Natural killer cell (primary cell): ENCODE measurements at regions not wholly inside any gene's neighbourhood (a gene's known extent, or its start where the extent isn't known, plus 50 kb on each side); places are given as distances from the start of the nearest gene placed in this dataset.

Source experiments
- ATAC-seq, 3 donors: fragments of 150-1000 bp in 2 of 3; fragments of 200-7000 bp in 1 of 3; cut with Tn5 transposase; 1 replicate in 1 of 3; 2 replicates in 2 of 3; pipeline ENCODE4 v1.10.0; 2021; ENCODE audit warnings: mild to moderate bottlenecking in 2 of 3, moderate library complexity in 2 of 3
- DNase-seq, 2 donors: peaks; one replicate each; pipeline versions ENCODE4 v3.0.0 to v3.0.0-alpha.2; 2013 to 2021; ENCODE audit warnings: mixed read lengths in 1 of 2
- H3K27ac ChIP-seq: one replicate; pipeline ENCODE4 v1.5.1; 2013; ENCODE audit warnings: mild to moderate bottlenecking, low read length
- H3K27me3 ChIP-seq: one replicate; pipeline ENCODE4 v1.6.1; 2013; ENCODE audit warnings: low read length; ENCODE audit not compliant: control insufficient read depth, insufficient read depth
- H3K36me3 ChIP-seq: one replicate; pipeline ENCODE4 v1.6.1; 2013; ENCODE audit warnings: low read length; ENCODE audit not compliant: control insufficient read depth, insufficient read depth
- H3K4me1 ChIP-seq: one replicate; pipeline ENCODE4 v1.6.1; 2013; ENCODE audit warnings: low read length; ENCODE audit not compliant: control insufficient read depth, insufficient read depth
- H3K4me3 ChIP-seq: one replicate; pipeline ENCODE4 v1.5.1; 2013; ENCODE audit warnings: low read length
- H3K9me3 ChIP-seq: one replicate; pipeline ENCODE4 v1.6.1; 2013; ENCODE audit warnings: low read length; ENCODE audit not compliant: control insufficient read depth, insufficient read depth
- H3K27ac Mint-ChIP-seq, 2 donors: one replicate each; pipeline ENCODE4 v1.8.0; 2022; ENCODE audit warnings: mild to moderate bottlenecking in 2 of 2, mixed read lengths in 2 of 2, moderate library complexity in 1 of 2
- H3K27me3 Mint-ChIP-seq, 2 donors: one replicate each; pipeline ENCODE4 v1.8.0; 2022; ENCODE audit warnings: low read depth in 2 of 2, mixed read lengths in 2 of 2
- H3K36me3 Mint-ChIP-seq: one replicate; pipeline ENCODE4 v1.8.0; 2022; ENCODE audit warnings: mixed read lengths
- H3K4me1 Mint-ChIP-seq, 2 donors: one replicate each; pipeline ENCODE4 v1.8.0; 2022; ENCODE audit warnings: mixed read lengths in 2 of 2
- H3K4me3 Mint-ChIP-seq: one replicate; pipeline ENCODE4 v1.8.0; 2022; ENCODE audit warnings: mild to moderate bottlenecking, moderate library complexity, mixed read lengths
- H3K9me3 Mint-ChIP-seq, 2 donors: one replicate each; pipeline ENCODE4 v1.8.0; 2022; ENCODE audit warnings: mixed read lengths in 2 of 2
- WGBS: methylation state at CpG from one replicate; pipeline ENCODE4 v1.1.7; 2013; ENCODE audit warnings: missing lambda C conversion rate; ENCODE audit not compliant: insufficient coverage; 5-methylcytosine and 5-hydroxymethylcytosine counted together
- intact Hi-C: fragments of 100-400 bp; cut with micrococcal nuclease; formaldehyde crosslinking; loops from one replicate; pipeline ENCODE4 v1.14.2; 2022
- TF ChIP-seq, protein P1 (sequence below): fragments of 200-600 bp; IDR thresholded peaks from one replicate; pipeline ENCODE4 v1.8.0; 2022; ENCODE audit warnings: antibody characterized with exemption

DNA sequence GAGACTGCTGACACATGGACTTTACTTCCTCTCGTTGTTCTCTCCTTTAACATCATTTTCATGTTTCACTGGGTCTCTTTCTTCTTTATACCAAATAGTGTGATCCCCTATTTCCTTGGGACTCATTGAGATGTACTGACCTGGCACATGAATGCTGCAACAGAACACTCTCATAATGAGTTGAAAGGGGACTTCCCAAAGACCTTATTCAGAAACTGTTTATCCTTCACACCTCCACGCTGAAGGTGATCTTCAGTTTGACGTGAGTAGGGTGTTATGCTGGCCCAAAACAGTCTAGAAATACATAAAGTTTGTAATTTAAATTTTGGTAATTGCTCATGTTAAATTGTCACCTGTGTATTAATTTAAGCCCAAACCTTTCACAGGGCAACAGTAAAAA is 1096.8 kb upstream of the GYPC start:
- 64% methylated on average over 2 of the region's 3 CpGs for WGBS
- intact Hi-C loops = no loop called here

DNA sequence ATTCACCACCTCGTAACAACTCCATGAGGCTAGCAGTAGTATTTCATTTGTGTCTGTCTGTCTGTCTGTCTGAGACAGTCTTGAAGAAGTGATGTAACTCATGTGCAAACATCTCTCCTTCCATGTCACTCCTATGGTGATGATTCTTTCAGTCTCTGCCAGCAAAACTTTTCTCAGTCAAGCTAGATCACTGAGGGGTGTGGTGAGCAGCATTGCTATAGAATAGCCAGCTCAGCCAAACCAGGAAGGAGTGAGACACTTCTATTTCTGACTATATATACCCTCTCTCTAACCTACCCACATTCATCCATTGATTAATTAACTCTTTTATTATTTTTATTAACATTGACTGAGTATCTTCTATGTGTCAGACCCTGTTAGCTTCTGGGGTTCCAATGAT is 1095.1 kb upstream of the GYPC start:
- ATAC-seq (no peak), DNase-seq (no peak)
- no peaks in the 10 kb centered on the region for H3K36me3 Mint-ChIP-seq
- H3K27me3 ChIP-seq = no peaks in the 10 kb centered on the region
- H3K4me3 ChIP-seq = no peak overlapping the region
- intact Hi-C loops = no loop called here
- H3K36me3 ChIP-seq = no peaks in the 10 kb centered on the region
- no peaks in the 10 kb centered on the region for H3K4me1 ChIP-seq
- peaks cover 12 to 14% of the 10 kb centered on the region in 2 donors for H3K9me3 Mint-ChIP-seq
- WGBS = no CpG with 5 or more reads among the region's 1 CpG
- H3K27me3 Mint-ChIP-seq = no peaks in the 10 kb centered on the region
- H3K9me3 ChIP-seq = peaks cover 3% of the 10 kb centered on the region
- no peaks in the 10 kb centered on the region for H3K4me1 Mint-ChIP-seq
- H3K27ac ChIP-seq = no peak overlapping the region
- H3K27ac Mint-ChIP-seq = no peak overlapping the region
- TF ChIP-seq, protein P1, sequence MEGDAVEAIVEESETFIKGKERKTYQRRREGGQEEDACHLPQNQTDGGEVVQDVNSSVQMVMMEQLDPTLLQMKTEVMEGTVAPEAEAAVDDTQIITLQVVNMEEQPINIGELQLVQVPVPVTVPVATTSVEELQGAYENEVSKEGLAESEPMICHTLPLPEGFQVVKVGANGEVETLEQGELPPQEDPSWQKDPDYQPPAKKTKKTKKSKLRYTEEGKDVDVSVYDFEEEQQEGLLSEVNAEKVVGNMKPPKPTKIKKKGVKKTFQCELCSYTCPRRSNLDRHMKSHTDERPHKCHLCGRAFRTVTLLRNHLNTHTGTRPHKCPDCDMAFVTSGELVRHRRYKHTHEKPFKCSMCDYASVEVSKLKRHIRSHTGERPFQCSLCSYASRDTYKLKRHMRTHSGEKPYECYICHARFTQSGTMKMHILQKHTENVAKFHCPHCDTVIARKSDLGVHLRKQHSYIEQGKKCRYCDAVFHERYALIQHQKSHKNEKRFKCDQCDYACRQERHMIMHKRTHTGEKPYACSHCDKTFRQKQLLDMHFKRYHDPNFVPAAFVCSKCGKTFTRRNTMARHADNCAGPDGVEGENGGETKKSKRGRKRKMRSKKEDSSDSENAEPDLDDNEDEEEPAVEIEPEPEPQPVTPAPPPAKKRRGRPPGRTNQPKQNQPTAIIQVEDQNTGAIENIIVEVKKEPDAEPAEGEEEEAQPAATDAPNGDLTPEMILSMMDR = no peak
- no peak overlapping the region for H3K4me3 Mint-ChIP-seq

More for the DNA sequence above, 1096.8 kb upstream of the GYPC start:
- no peaks in the 10 kb centered on the region for H3K4me1 ChIP-seq
- no peak overlapping the region for H3K27ac ChIP-seq
- Mint-ChIP-seq H3K4me3 (no peak overlapping the region), H3K9me3 (peaks cover 13 to 14% of the 10 kb centered on the region in 2 donors), H3K27ac (no peak overlapping the region), H3K36me3 (no peaks in the 10 kb centered on the region), H3K4me1 (no peaks in the 10 kb centered on the region), H3K27me3 (no peaks in the 10 kb centered on the region)
- DNase-seq (no peak), ATAC-seq (no peak)
- H3K27me3 ChIP-seq = no peaks in the 10 kb centered on the region
- H3K9me3 ChIP-seq = peaks cover 3% of the 10 kb centered on the region
- H3K36me3 ChIP-seq = no peaks in the 10 kb centered on the region
- TF ChIP-seq, protein P1 = no peak
- no peak overlapping the region for H3K4me3 ChIP-seq

DNA sequence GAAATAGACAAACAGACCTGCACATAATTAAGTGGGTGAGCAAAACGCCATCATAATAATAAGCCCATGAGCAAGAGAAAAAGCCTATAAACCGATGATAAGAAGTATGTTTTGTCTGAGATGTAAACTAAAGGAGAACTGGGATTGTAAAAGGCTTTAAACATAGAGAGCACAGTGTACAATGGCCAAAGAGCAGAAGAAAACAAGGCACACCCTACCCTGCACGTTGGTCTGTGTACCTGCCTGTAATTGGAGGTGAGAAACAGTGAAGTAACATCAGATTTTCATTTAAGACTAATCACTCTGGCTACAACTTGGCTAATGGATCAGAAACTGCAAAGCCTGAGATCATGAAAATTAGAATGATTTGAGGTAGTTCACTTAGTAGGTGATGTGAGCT is 1094.7 kb upstream of the GYPC start:
- WGBS = 61% methylated on average over 3 of the region's 3 CpGs
- Mint-ChIP-seq H3K4me3 (no peak overlapping the region), H3K27ac (no peak overlapping the region), H3K27me3 (no peaks in the 10 kb centered on the region), H3K9me3 (peaks cover 12 to 15% of the 10 kb centered on the region in 2 donors), H3K4me1 (no peaks in the 10 kb centered on the region), H3K36me3 (no peaks in the 10 kb centered on the region)
- intact Hi-C loops = no loop called here
- Histone ChIP-seq H3K4me1 (no peaks in the 10 kb centered on the region), H3K4me3 (no peak overlapping the region), H3K36me3 (no peaks in the 10 kb centered on the region), H3K9me3 (peaks cover 3% of the 10 kb centered on the region), H3K27me3 (no peaks in the 10 kb centered on the region), H3K27ac (no peak overlapping the region)
- ATAC-seq (no peak), DNase-seq (no peak)
- TF ChIP-seq, protein P1 = no peak

DNA sequence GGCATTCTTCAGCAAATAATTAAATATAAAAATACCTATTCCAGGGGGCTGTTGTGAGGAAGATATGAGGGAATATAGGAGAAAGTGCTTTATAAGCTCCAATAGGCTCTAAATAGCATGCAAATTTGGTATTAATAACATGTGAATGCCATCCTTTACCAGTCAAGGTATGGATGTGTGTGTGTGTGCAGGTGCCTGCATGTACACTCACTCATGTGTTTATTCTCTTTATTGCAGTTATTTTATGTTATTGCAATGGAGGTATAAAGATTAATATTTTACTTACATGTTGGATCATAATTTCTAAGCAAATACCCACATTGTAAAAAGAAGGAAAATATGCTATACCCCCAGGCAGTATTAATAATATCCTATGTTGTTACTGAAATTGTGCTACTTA is 1093.0 kb upstream of the GYPC start:
- no peak overlapping the region for H3K4me3 ChIP-seq
- H3K27me3 ChIP-seq = no peaks in the 10 kb centered on the region
- intact Hi-C loops = no loop called here
- Mint-ChIP-seq H3K4me3 (no peak overlapping the region), H3K4me1 (no peaks in the 10 kb centered on the region), H3K27me3 (no peaks in the 10 kb centered on the region), H3K9me3 (peaks cover 12 to 18% of the 10 kb centered on the region in 2 donors), H3K27ac (no peak overlapping the region), H3K36me3 (no peaks in the 10 kb centered on the region)
- peaks cover 2% of the 10 kb centered on the region for H3K9me3 ChIP-seq
- H3K4me1 ChIP-seq = no peaks in the 10 kb centered on the region
- no peak overlapping the region for H3K27ac ChIP-seq
- TF ChIP-seq, protein P1 = no peak
- ATAC-seq = no peak
- H3K36me3 ChIP-seq = no peaks in the 10 kb centered on the region
- no peak for DNase-seq
